ENCODE measurements at regions not wholly inside any gene's neighbourhood (a gene's known extent, or its start where the extent isn't known, plus 50 kb on each side); places are given as distances from the start of the nearest gene placed in this dataset.

- TF ChIP-seq REST (IDR thresholded peaks at IDR 0.05): no peak
- no peak for TF ChIP-seq TAF1 (conservative IDR thresholded peaks at IDR 0.05)
- TF ChIP-seq RAD21 (IDR thresholded peaks at IDR 0.05): no peak
These were observed 554.7 kb upstream of the SLC35B3 start (continued) for GRCh38 chr6:8990075-8990474.

GRCh38 chr6:8983202-8983688, 547.9 kb upstream of the SLC35B3 start:
- no peak for TF ChIP-seq TAF1 (conservative IDR thresholded peaks at IDR 0.05)
- peak; percentile 99 for TF ChIP-seq CTCF (IDR thresholded peaks at IDR 0.05; ENCODE audit: low read depth, low read length, missing input control)
- peak; percentile 95 to 98 for TF ChIP-seq RAD21 (IDR thresholded peaks at IDR 0.05)
- peak; percentile 24 for TF ChIP-seq YY1 (IDR thresholded peaks at IDR 0.05)
- WGBS: 2% methylated on average over 10 of the region's 10 CpGs
- no peak overlapping the region for H3K9ac ChIP-seq (ENCODE audit: low read depth in 1 of 2, low read length in 2 of 2)
- H3K4me3 ChIP-seq (ENCODE audit: low read depth in 1 of 3, low read length in 3 of 3): peak overlapping the region; percentile 29 to 52 (median 44)
- peak overlapping the region in 1 of 2 donors; percentile 45 for H3K27ac ChIP-seq (ENCODE audit: low read depth in 1 of 2, low read length in 2 of 2)
- no peaks in the 10 kb centered on the region for H3K36me3 ChIP-seq (ENCODE audit: control insufficient read depth in 4 of 4, insufficient read depth in 3 of 4, low read depth in 1 of 4, low read length in 3 of 4)
- no peaks in the 10 kb centered on the region for H3K9me3 ChIP-seq (ENCODE audit: control insufficient read depth in 4 of 4, low read length in 3 of 4)
- DNase-seq (ENCODE audit: low spot score): peak; percentile 62
- peaks cover 0 to 13% (median 4%) of the 10 kb centered on the region in 4 donors for H3K4me1 ChIP-seq (ENCODE audit: control insufficient read depth in 4 of 4, insufficient read depth in 4 of 4, low read length in 3 of 4)
- H3K27me3 ChIP-seq (ENCODE audit: control insufficient read depth in 4 of 4, insufficient read depth in 4 of 4, low read length in 3 of 4): no peaks in the 10 kb centered on the region

GRCh38 chr6:8982668-8983067, 547.3 kb upstream of the SLC35B3 start:
- H3K9me3 ChIP-seq (ENCODE audit: control insufficient read depth in 4 of 4, low read length in 3 of 4): no peaks in the 10 kb centered on the region
- no peaks in the 10 kb centered on the region for H3K36me3 ChIP-seq (ENCODE audit: control insufficient read depth in 4 of 4, insufficient read depth in 3 of 4, low read depth in 1 of 4, low read length in 3 of 4)
- H3K9ac ChIP-seq (ENCODE audit: low read depth in 1 of 2, low read length in 2 of 2): no peak overlapping the region
- H3K4me3 ChIP-seq (ENCODE audit: low read depth in 1 of 3, low read length in 3 of 3): peak overlapping the region; percentile 29 to 52 (median 44)
- no peaks in the 10 kb centered on the region for H3K27me3 ChIP-seq (ENCODE audit: control insufficient read depth in 4 of 4, insufficient read depth in 4 of 4, low read length in 3 of 4)
- TF ChIP-seq FOXA2 (IDR thresholded peaks at IDR 0.05): no peak
- no peak for TF ChIP-seq ATF3 (IDR thresholded peaks at IDR 0.05)
- TF ChIP-seq NR2F2 (IDR thresholded peaks at IDR 0.05): no peak
- peak; percentile 16 to 51 for TF ChIP-seq HNF4A (conservative IDR thresholded peaks at IDR 0.05)
- no peak for TF ChIP-seq EGR1 (IDR thresholded peaks at IDR 0.05; ENCODE audit: low read depth in 2 of 2)
- WGBS: 25% methylated on average over 9 of the region's 9 CpGs
- H3K27ac ChIP-seq (ENCODE audit: low read depth in 1 of 2, low read length in 2 of 2): peak overlapping the region in 1 of 2 donors; percentile 45
- no peak for DNase-seq (ENCODE audit: low spot score)
- peaks cover 0 to 13% (median 4%) of the 10 kb centered on the region in 4 donors for H3K4me1 ChIP-seq (ENCODE audit: control insufficient read depth in 4 of 4, insufficient read depth in 4 of 4, low read length in 3 of 4)

- Histone ChIP-seq H3K9me3 (ENCODE audit: control insufficient read depth in 4 of 4, low read length in 3 of 4) (no peaks in the 10 kb centered on the region), H3K4me3 (ENCODE audit: low read depth in 1 of 3, low read length in 3 of 3) (no peak overlapping the region), H3K4me1 (ENCODE audit: control insufficient read depth in 4 of 4, insufficient read depth in 4 of 4, low read length in 3 of 4) (no peaks in the 10 kb centered on the region), H3K36me3 (ENCODE audit: control insufficient read depth in 4 of 4, insufficient read depth in 3 of 4, low read depth in 1 of 4, low read length in 3 of 4) (no peaks in the 10 kb centered on the region), H3K27ac (ENCODE audit: low read depth in 1 of 2, low read length in 2 of 2) (no peak overlapping the region), H3K9ac (ENCODE audit: low read depth in 1 of 2, low read length in 2 of 2) (no peak overlapping the region), H3K27me3 (ENCODE audit: control insufficient read depth in 4 of 4, insufficient read depth in 4 of 4, low read length in 3 of 4) (no peaks in the 10 kb centered on the region)
- DNase-seq (ENCODE audit: low spot score): no peak
- TF ChIP-seq MAX (IDR thresholded peaks at IDR 0.05) (no peak), SP1 (IDR thresholded peaks at IDR 0.05) (no peak), ZBTB33 (IDR thresholded peaks at IDR 0.05) (no peak), FOXA2 (IDR thresholded peaks at IDR 0.05) (no peak), GABPA (IDR thresholded peaks at IDR 0.05 in 1 of 2, conservative IDR thresholded peaks at IDR 0.05 in 1 of 2) (no peak), RAD21 (IDR thresholded peaks at IDR 0.05) (no peak), RXRA (IDR thresholded peaks at IDR 0.05) (no peak), EGR1 (IDR thresholded peaks at IDR 0.05; ENCODE audit: low read depth in 2 of 2) (no peak), HNF4G (IDR thresholded peaks at IDR 0.05) (no peak), NR2F2 (IDR thresholded peaks at IDR 0.05) (no peak), TAF1 (conservative IDR thresholded peaks at IDR 0.05) (no peak), HNF4A (conservative IDR thresholded peaks at IDR 0.05) (no peak), JUND (IDR thresholded peaks at IDR 0.05) (no peak), ATF3 (IDR thresholded peaks at IDR 0.05) (no peak)
These were observed 538.0 kb upstream of the SLC35B3 start for GRCh38 chr6:8973395-8973794.

All from liver (tissue), 8 donors.